Activated CD4-positive, alpha-beta T cell treated with anti-CD3 and anti-CD28 coated beads, Interleukin-2, amount 50 U/mL, for 4 hours (primary cell): ENCODE measurements at regions not wholly inside any gene's neighbourhood (a gene's known extent, or its start where the extent isn't known, plus 50 kb on each side); places are given as distances from the start of the nearest gene placed in this dataset.
"Not testable (repeated sequence)": the region's sequence is repeated elsewhere in the genome, so short reads cannot be mapped to it uniquely, and the experiment has no call there.

Experiments used
- DNase-seq, 2 experiments: peaks; one replicate each; pipeline ENCODE4 v3.0.0-alpha.2; 2020

GRCh38 chr3:176032043-176032442, 1165.2 kb downstream of the TBL1XR1 start:
- DNase-seq, result no peak

GRCh38 chr3:176016203-176016602, 1157.1 kb downstream of the NAALADL2 start:
- not testable (repeated sequence) for DNase-seq

- DNase-seq, result not testable (repeated sequence)
Measured at GRCh38 chr3:176015228-176015627, 1156.1 kb downstream of the NAALADL2 start.

GRCh38 chr3:176009256-176009655, 1150.1 kb downstream of the NAALADL2 start:
- DNase-seq, result no peak

- DNase-seq, result no peak
Measured at GRCh38 chr3:176005564-176005963, 1146.4 kb downstream of the NAALADL2 start.

GRCh38 chr3:175989161-175989560, 1130.0 kb downstream of the NAALADL2 start:
- no peak for DNase-seq

GRCh38 chr3:175988401-175988800, 1129.3 kb downstream of the NAALADL2 start:
- DNase-seq, result no peak

GRCh38 chr3:175985781-175986180, 1126.6 kb downstream of the NAALADL2 start:
- no peak for DNase-seq

GRCh38 chr3:175983379-175983778, 1124.2 kb downstream of the NAALADL2 start:
- DNase-seq, result no peak

GRCh38 chr3:175980486-175981090, 1121.5 kb downstream of the NAALADL2 start:
- DNase-seq, result no peak

GRCh38 chr3:175977968-175978752, 1119.0 kb downstream of the NAALADL2 start:
- DNase-seq, result no peak

- no peak for DNase-seq
Measured at GRCh38 chr3:175969456-175969855, 1110.3 kb downstream of the NAALADL2 start.

- no peak for DNase-seq
Measured at GRCh38 chr3:175965036-175965435, 1105.9 kb downstream of the NAALADL2 start.

- no peak for DNase-seq
Measured at GRCh38 chr3:175957427-175957826, 1098.3 kb downstream of the NAALADL2 start.

- no peak for DNase-seq
Measured at GRCh38 chr3:175956964-175957363, 1097.8 kb downstream of the NAALADL2 start.

- no peak for DNase-seq
Measured at GRCh38 chr3:175951047-175951694, 1092.0 kb downstream of the NAALADL2 start.

GRCh38 chr3:175948041-175948440, 1088.9 kb downstream of the NAALADL2 start:
- DNase-seq, result no peak

GRCh38 chr3:175941352-175941751, 1082.2 kb downstream of the NAALADL2 start:
- no peak for DNase-seq

- no peak for DNase-seq
Measured at GRCh38 chr3:175940881-175941280, 1081.7 kb downstream of the NAALADL2 start.

GRCh38 chr3:175940243-175940642, 1081.1 kb downstream of the NAALADL2 start:
- DNase-seq, result no peak

- not testable (repeated sequence) for DNase-seq
Measured at GRCh38 chr3:175937367-175937766, 1078.2 kb downstream of the NAALADL2 start.

- no peak for DNase-seq
Measured at GRCh38 chr3:175932586-175932985, 1073.5 kb downstream of the NAALADL2 start.

- DNase-seq, result no peak
Measured at GRCh38 chr3:175919133-175919532, 1060.0 kb downstream of the NAALADL2 start.
